ENCODE measurements at regions not wholly inside any gene's neighbourhood (a gene's known extent, or its start where the extent isn't known, plus 50 kb on each side); places are given as distances from the start of the nearest gene placed in this dataset.

DNA sequence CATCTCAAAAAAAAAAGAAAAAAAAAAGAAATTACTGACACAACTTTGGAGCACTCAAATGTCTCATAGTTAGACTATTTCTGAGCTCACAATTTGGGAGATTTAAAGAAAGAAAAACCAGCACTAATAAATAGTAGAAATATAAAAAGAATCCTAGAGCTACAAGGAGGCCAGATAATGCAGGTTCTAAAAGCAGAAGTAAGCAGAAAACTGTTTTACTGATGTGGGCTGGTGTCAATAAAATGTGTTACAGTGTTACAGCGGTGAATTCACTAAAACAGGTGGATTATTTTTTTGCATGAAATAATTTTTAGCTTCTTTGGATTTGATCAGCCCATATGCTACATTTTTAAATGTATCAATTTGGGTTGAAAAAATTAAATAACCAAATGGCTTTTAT lies 375.9 kb downstream of the GPM6A start:
- no peak for FAIRE-seq

DNA sequence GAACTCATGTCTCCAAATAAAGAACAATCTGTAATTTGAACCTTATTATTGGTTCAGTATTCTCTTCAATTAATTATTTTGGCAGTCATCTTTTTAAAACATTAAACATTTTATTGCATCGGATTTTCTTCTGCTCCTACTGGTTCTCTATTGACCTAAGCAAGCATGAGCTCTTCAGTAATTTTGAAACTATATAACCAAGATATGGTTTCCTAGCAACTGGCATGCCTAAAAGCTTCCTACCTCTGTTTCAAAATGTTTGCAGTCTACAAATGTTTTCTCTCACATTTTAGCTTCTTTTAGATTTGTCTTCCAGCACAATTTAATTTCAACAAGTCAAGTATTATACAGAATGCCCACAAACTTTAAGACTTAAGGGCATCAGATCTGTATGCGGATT lies 371.3 kb downstream of the GPM6A start:
- DNase-seq (ENCODE audit: low read depth, low spot score) (no peak), FAIRE-seq (no peak)
- no peak overlapping the region for H3K4me2 ChIP-seq (ENCODE audit: control insufficient read depth, extremely low read depth, insufficient read depth, low read depth, low read length)
- H3K9ac ChIP-seq (ENCODE audit: control insufficient read depth, extremely low read depth, insufficient read depth, low read length): no peak overlapping the region
- H3K4me3 ChIP-seq (ENCODE audit: control insufficient read depth in 2 of 3, extremely low read depth in 1 of 3, insufficient read depth in 2 of 3, low read depth in 1 of 3, low read length in 3 of 3): no peak overlapping the region
- H3K9me1 ChIP-seq (ENCODE audit: control insufficient read depth, extremely low read depth, insufficient read depth, low read length): no peaks in the 10 kb centered on the region
- no peaks in the 10 kb centered on the region for H3K36me3 ChIP-seq (ENCODE audit: control insufficient read depth in 2 of 2, extremely low read depth in 1 of 2, insufficient read depth in 2 of 2, low read length in 2 of 2)
- dilution Hi-C loops (cut with MboI; ENCODE audit: extremely low pct_ligation_motif_present, low sequenced_read_pairs): no loop called here
- H3K9me3 ChIP-seq (ENCODE audit: control insufficient read depth, low read depth, low read length): peaks cover 2% of the 10 kb centered on the region
- no peak overlapping the region for H2AFZ ChIP-seq (ENCODE audit: control insufficient read depth, low read length)
- no peaks in the 10 kb centered on the region for H3K27me3 ChIP-seq (ENCODE audit: control insufficient read depth, extremely low read depth, insufficient read depth, low read length)
- H3K79me2 ChIP-seq (ENCODE audit: control insufficient read depth, insufficient read depth, low read length): no peaks in the 10 kb centered on the region
- no peaks in the 10 kb centered on the region for H4K20me1 ChIP-seq (ENCODE audit: control insufficient read depth, extremely low read depth, insufficient read depth, low read length)
- TF ChIP-seq, protein P1, sequence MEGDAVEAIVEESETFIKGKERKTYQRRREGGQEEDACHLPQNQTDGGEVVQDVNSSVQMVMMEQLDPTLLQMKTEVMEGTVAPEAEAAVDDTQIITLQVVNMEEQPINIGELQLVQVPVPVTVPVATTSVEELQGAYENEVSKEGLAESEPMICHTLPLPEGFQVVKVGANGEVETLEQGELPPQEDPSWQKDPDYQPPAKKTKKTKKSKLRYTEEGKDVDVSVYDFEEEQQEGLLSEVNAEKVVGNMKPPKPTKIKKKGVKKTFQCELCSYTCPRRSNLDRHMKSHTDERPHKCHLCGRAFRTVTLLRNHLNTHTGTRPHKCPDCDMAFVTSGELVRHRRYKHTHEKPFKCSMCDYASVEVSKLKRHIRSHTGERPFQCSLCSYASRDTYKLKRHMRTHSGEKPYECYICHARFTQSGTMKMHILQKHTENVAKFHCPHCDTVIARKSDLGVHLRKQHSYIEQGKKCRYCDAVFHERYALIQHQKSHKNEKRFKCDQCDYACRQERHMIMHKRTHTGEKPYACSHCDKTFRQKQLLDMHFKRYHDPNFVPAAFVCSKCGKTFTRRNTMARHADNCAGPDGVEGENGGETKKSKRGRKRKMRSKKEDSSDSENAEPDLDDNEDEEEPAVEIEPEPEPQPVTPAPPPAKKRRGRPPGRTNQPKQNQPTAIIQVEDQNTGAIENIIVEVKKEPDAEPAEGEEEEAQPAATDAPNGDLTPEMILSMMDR (optimal IDR thresholded peaks at IDR 0.05 in 1 of 3, IDR thresholded peaks at IDR 0.05 in 1 of 3, conservative IDR thresholded peaks at IDR 0.05 in 1 of 3; ENCODE audit: extremely low read depth in 1 of 3, insufficient read depth in 2 of 3, low read length in 3 of 3): no peak
- no peak for TF ChIP-seq EZH2 (IDR thresholded peaks at IDR 0.05; ENCODE audit: low read length)
- H3K27ac ChIP-seq (ENCODE audit: control insufficient read depth, insufficient read depth, low read length): no peak overlapping the region
- H3K4me1 ChIP-seq (ENCODE audit: control insufficient read depth, extremely low read depth, insufficient read depth, low read length): no peaks in the 10 kb centered on the region

More for the DNA sequence above, 375.9 kb downstream of the GPM6A start:
- H3K9me3 ChIP-seq (ENCODE audit: control insufficient read depth, low read depth, low read length): no peaks in the 10 kb centered on the region
- H3K4me1 ChIP-seq (ENCODE audit: control insufficient read depth, extremely low read depth, insufficient read depth, low read length): no peaks in the 10 kb centered on the region
- no peaks in the 10 kb centered on the region for H3K9me1 ChIP-seq (ENCODE audit: control insufficient read depth, extremely low read depth, insufficient read depth, low read length)
- no peak overlapping the region for H3K27ac ChIP-seq (ENCODE audit: control insufficient read depth, insufficient read depth, low read length)
- H4K20me1 ChIP-seq (ENCODE audit: control insufficient read depth, extremely low read depth, insufficient read depth, low read length): no peaks in the 10 kb centered on the region
- H3K4me2 ChIP-seq (ENCODE audit: control insufficient read depth, extremely low read depth, insufficient read depth, low read depth, low read length): no peak overlapping the region
- TF ChIP-seq, protein P1 (optimal IDR thresholded peaks at IDR 0.05 in 1 of 3, IDR thresholded peaks at IDR 0.05 in 1 of 3, conservative IDR thresholded peaks at IDR 0.05 in 1 of 3; ENCODE audit: extremely low read depth in 1 of 3, insufficient read depth in 2 of 3, low read length in 3 of 3): no peak
- no peak for TF ChIP-seq EZH2 (IDR thresholded peaks at IDR 0.05; ENCODE audit: low read length)
- H3K9ac ChIP-seq (ENCODE audit: control insufficient read depth, extremely low read depth, insufficient read depth, low read length): no peak overlapping the region
- no peak for DNase-seq (ENCODE audit: low read depth, low spot score)
- H2AFZ ChIP-seq (ENCODE audit: control insufficient read depth, low read length): no peak overlapping the region
- H3K36me3 ChIP-seq (ENCODE audit: control insufficient read depth in 2 of 2, extremely low read depth in 1 of 2, insufficient read depth in 2 of 2, low read length in 2 of 2): no peaks in the 10 kb centered on the region
- H3K4me3 ChIP-seq (ENCODE audit: control insufficient read depth in 2 of 3, extremely low read depth in 1 of 3, insufficient read depth in 2 of 3, low read depth in 1 of 3, low read length in 3 of 3): no peak overlapping the region
- dilution Hi-C loops (cut with MboI; ENCODE audit: extremely low pct_ligation_motif_present, low sequenced_read_pairs): no loop called here
- no peaks in the 10 kb centered on the region for H3K27me3 ChIP-seq (ENCODE audit: control insufficient read depth, extremely low read depth, insufficient read depth, low read length)
- H3K79me2 ChIP-seq (ENCODE audit: control insufficient read depth, insufficient read depth, low read length): no peaks in the 10 kb centered on the region

All from keratinocyte (primary cell).